Hepatic stellate cell (primary cell): ENCODE measurements at regions not wholly inside any gene's neighbourhood (a gene's known extent, or its start where the extent isn't known, plus 50 kb on each side); places are given as distances from the start of the nearest gene placed in this dataset.
"Not testable (repeated sequence)": the region's sequence is repeated elsewhere in the genome, so short reads cannot be mapped to it uniquely, and the experiment has no call there.

Experiments used
- DNase-seq: peaks from one replicate; pipeline ENCODE4 v3.0.0; 2011; ENCODE audit warnings: low spot score

- DNase-seq = no peak
Measured at GRCh38 chr5:99315413-99316183, 386.8 kb upstream of the CHD1 start.

- DNase-seq = no peak
Measured at GRCh38 chr5:99314721-99315120, 385.9 kb upstream of the CHD1 start.

GRCh38 chr5:99308131-99308530, 379.3 kb upstream of the CHD1 start:
- no peak for DNase-seq

- DNase-seq = no peak
Measured at GRCh38 chr5:99305045-99305580, 376.3 kb upstream of the CHD1 start.

- DNase-seq = no peak
Measured at GRCh38 chr5:99285606-99286005, 356.8 kb upstream of the CHD1 start.

- DNase-seq = no peak
Measured at GRCh38 chr5:99275128-99275527, 346.3 kb upstream of the CHD1 start.

- DNase-seq = no peak
Measured at GRCh38 chr5:99272576-99272975, 343.8 kb upstream of the CHD1 start.

GRCh38 chr5:99258819-99259218, 330.0 kb upstream of the CHD1 start:
- DNase-seq = no peak

GRCh38 chr5:99248066-99248465, 319.3 kb upstream of the CHD1 start:
- no peak for DNase-seq

GRCh38 chr5:99247346-99247745, 318.5 kb upstream of the CHD1 start:
- DNase-seq = no peak

GRCh38 chr5:99243111-99243510, 314.3 kb upstream of the CHD1 start:
- DNase-seq = no peak

GRCh38 chr5:99239826-99240360, 311.1 kb upstream of the CHD1 start:
- DNase-seq = no peak

GRCh38 chr5:99191206-99191745, 262.5 kb upstream of the CHD1 start:
- no peak for DNase-seq

- DNase-seq = no peak
Measured at GRCh38 chr5:99187611-99188010, 258.8 kb upstream of the CHD1 start.

GRCh38 chr5:99179206-99179605, 250.4 kb upstream of the CHD1 start:
- no peak for DNase-seq

GRCh38 chr5:99177796-99178195, 249.0 kb upstream of the CHD1 start:
- no peak for DNase-seq

GRCh38 chr5:99176186-99176585, 247.4 kb upstream of the CHD1 start:
- DNase-seq = no peak

- no peak for DNase-seq
Measured at GRCh38 chr5:99169309-99169708, 240.5 kb upstream of the CHD1 start.

GRCh38 chr5:99161538-99161937, 232.7 kb upstream of the CHD1 start:
- not testable (repeated sequence) for DNase-seq

GRCh38 chr5:99156688-99157087, 227.9 kb upstream of the CHD1 start:
- DNase-seq = no peak

GRCh38 chr5:99143283-99143795, 214.5 kb upstream of the CHD1 start:
- not testable (repeated sequence) for DNase-seq

- DNase-seq = no peak
Measured at GRCh38 chr5:99141534-99142128, 212.8 kb upstream of the CHD1 start.

GRCh38 chr5:99138911-99139310, 210.1 kb upstream of the CHD1 start:
- no peak for DNase-seq
